K562 (cell line): ENCODE measurements at regions not wholly inside any gene's neighbourhood (a gene's known extent, or its start where the extent isn't known, plus 50 kb on each side); places are given as distances from the start of the nearest gene placed in this dataset.

ENCODE experiments used
- ATAC-seq: fragments of 200-7000 bp; cut with Tn5 transposase; 3 replicates; pipeline ENCODE4 v1.9.1; 2020; ENCODE audit warnings: moderate library complexity
- BruUV-seq: library from RNA; stranded (reverse); fragments of 400-500 nt; replicated peaks from 2 replicates; lab custom pipeline; 2021; lab: Mats Ljungman, UMichigan
- CTCF ChIA-PET: fragments of 300-600 bp; formaldehyde crosslinking; extraction: SDS; loops from one replicate; lab custom pipeline; 2021; ENCODE audit warnings: low intra/inter-chr PET ratio; lab: Yijun Ruan, JAX
- POLR2A ChIA-PET: fragments of 300-600, 350-650 bp; sonication (Branson Sonifier 250); formaldehyde crosslinking; extraction: SDS; loops from one replicate; lab custom pipeline; 2021; ENCODE audit warnings: antibody characterized with exemption, inconsistent platforms; lab: Yijun Ruan, JAX
- DNase-seq, 4 experiments: peaks; one replicate each; pipeline versions ENCODE4 v3.0.0 to v3.0.0-alpha.2; 2011 to 2018; ENCODE audit warnings: low spot score in 3 of 4, mixed read lengths in 3 of 4; ENCODE audit errors: extremely low read depth in 1 of 4
- FAIRE-seq: peaks from 2 replicates; lab custom pipeline; 2011; peaks lifted over from hg19 to GRCh38; lab: Jason Lieb, UNC
- H2AFZ ChIP-seq: 2 replicates; pipeline ENCODE4 v1.6.0; 2011; ENCODE audit warnings: low read depth, low read length, control low read depth, inconsistent platforms
- H3K27ac ChIP-seq: fragments of 200-600 bp; 3 replicates; pipeline ENCODE4 v1.8.0; 2011; ENCODE audit warnings: low read depth, mild to moderate bottlenecking, control low read depth, inconsistent platforms, low read length, moderate library complexity, mixed read lengths; ENCODE audit errors: extremely low read depth
- H3K27me3 ChIP-seq, 2 experiments: fragments of 300-600 bp in 1 of 2; 2 replicates in 1 of 2; 3 replicates in 1 of 2; pipeline versions ENCODE4 v1.6.0 to v1.8.0; 2011; ENCODE audit warnings: inconsistent platforms in 2 of 2, low read length in 2 of 2, mild to moderate bottlenecking in 1 of 2, mixed read lengths in 1 of 2, moderate library complexity in 1 of 2; ENCODE audit not compliant: control insufficient read depth in 2 of 2, insufficient read depth in 2 of 2
- H3K36me3 ChIP-seq: fragments of 300-600 bp; 3 replicates; pipeline ENCODE4 v1.8.0; 2011; ENCODE audit warnings: mild to moderate bottlenecking, low read length, inconsistent platforms; ENCODE audit not compliant: control insufficient read depth, insufficient read depth
- H3K4me1 ChIP-seq, 2 experiments: fragments of 200-600 bp in 1 of 2; replicated peaks in 1 of 2; 2 replicates in 1 of 2; 3 replicates in 1 of 2; pipeline versions ENCODE4 v1.5.1 to v1.8.0; 2011; ENCODE audit warnings: inconsistent platforms in 2 of 2, low read length in 2 of 2, mild to moderate bottlenecking in 1 of 2, mixed read lengths in 1 of 2, moderate library complexity in 1 of 2; ENCODE audit not compliant: control insufficient read depth in 2 of 2, insufficient read depth in 2 of 2
- H3K4me2 ChIP-seq: 2 replicates; pipeline ENCODE4 v1.6.1; 2011; ENCODE audit warnings: low read length, control low read depth, inconsistent platforms, mixed read lengths; ENCODE audit not compliant: insufficient read depth
- H3K4me3 ChIP-seq: fragments of 200-600 bp; sonication (generic), shearing (Covaris generic); 2 replicates; pipeline ENCODE4 v1.5.1; 2016; ENCODE audit warnings: control low read depth, inconsistent platforms
- H3K79me2 ChIP-seq: fragments of 200-600 bp; 3 replicates; pipeline ENCODE4 v1.8.0; 2011; ENCODE audit warnings: low read length, inconsistent platforms; ENCODE audit not compliant: control insufficient read depth, insufficient read depth
- H3K9ac ChIP-seq, 2 experiments: 2 replicates each; pipeline versions ENCODE4 v1.6.0 to v1.6.1; 2011; ENCODE audit warnings: low read depth in 2 of 2, low read length in 2 of 2, control low read depth in 1 of 2, inconsistent platforms in 1 of 2, mild to moderate bottlenecking in 1 of 2, mixed read lengths in 1 of 2; ENCODE audit not compliant: insufficient read depth in 1 of 2
- H3K9me1 ChIP-seq: one replicate; pipeline ENCODE4 v1.6.0; 2011; ENCODE audit warnings: inconsistent platforms, mild to moderate bottlenecking, low read length, moderate library complexity; ENCODE audit not compliant: control insufficient read depth, insufficient read depth
- H3K9me3 ChIP-seq: replicated peaks from 2 replicates; pipeline ENCODE4 v1.5.1; 2011; ENCODE audit warnings: low read depth, low read length, inconsistent platforms; ENCODE audit not compliant: control insufficient read depth, insufficient read depth
- H4K20me1 ChIP-seq: replicated peaks from 2 replicates; pipeline ENCODE4 v1.6.1; 2011; ENCODE audit warnings: low read length, inconsistent platforms, mixed read lengths; ENCODE audit not compliant: control insufficient read depth, insufficient read depth
- ARID3A ChIP-seq: IDR thresholded peaks from 2 replicates; pipeline ENCODE4 v1.6.1; 2012; ENCODE audit warnings: low read depth, low read length, improper control_type of control experiment, borderline replicate concordance
- ATF2 ChIP-seq: sonication (generic); formaldehyde crosslinking; IDR thresholded peaks from 2 replicates; pipeline ENCODE4 v1.8.1; 2022; ENCODE audit warnings: missing genetic modification reagents
- DACH1 ChIP-seq: fragments of 450-650 bp; IDR thresholded peaks from 2 replicates; pipeline ENCODE4 v1.6.1; 2018; ENCODE audit not compliant: partially characterized antibody
- GATA2 ChIP-seq: sonication (generic); formaldehyde crosslinking; IDR thresholded peaks from 2 replicates; pipeline ENCODE4 v1.4.0; 2020; ENCODE audit warnings: mild to moderate bottlenecking, missing genetic modification reagents
- HIVEP1 ChIP-seq: fragments of 250-450 bp; sonication (Bioruptor Pico); IDR thresholded peaks from 2 replicates; pipeline ENCODE4 v1.4.0; 2020; ENCODE audit warnings: mild to moderate bottlenecking
- MXI1 ChIP-seq: IDR thresholded peaks from 2 replicates; pipeline ENCODE4 v1.6.1; 2011; ENCODE audit warnings: low read depth, mild to moderate bottlenecking, improper control_type of control experiment, low read length
- NCOA6 ChIP-seq: fragments of 450-650 bp; IDR thresholded peaks from 2 replicates; pipeline ENCODE4 v1.6.1; 2017; ENCODE audit warnings: mild to moderate bottlenecking
- PREB ChIP-seq: sonication (generic); formaldehyde crosslinking; IDR thresholded peaks from 2 replicates; pipeline ENCODE4 v1.8.1; 2023; ENCODE audit warnings: mild to moderate bottlenecking, missing genetic modification reagents
- RBM15 ChIP-seq: fragments of 200-400 bp; formaldehyde crosslinking; IDR thresholded peaks from 2 replicates; pipeline ENCODE4 v1.6.1; 2018; ENCODE audit warnings: mild to moderate bottlenecking, low read length, moderate library complexity; ENCODE audit not compliant: insufficient read depth
- TAF7 ChIP-seq: fragments of 450-650 bp; IDR thresholded peaks from 2 replicates; pipeline ENCODE4 v1.6.1; 2016; ENCODE audit warnings: missing genetic modification characterization, missing compliant biosample characterization
- THRAP3 ChIP-seq: fragments of 450-650 bp; IDR thresholded peaks from 2 replicates; pipeline ENCODE4 v1.6.1; 2016; ENCODE audit warnings: mild to moderate bottlenecking, inconsistent platforms, borderline replicate concordance
- TOE1 ChIP-seq, 2 experiments: fragments of 450-650 bp in 1 of 2; sonication (generic) in 1 of 2; formaldehyde crosslinking in 1 of 2; IDR thresholded peaks; 2 replicates each; pipeline versions ENCODE4 v1.7.1 to v1.8.0; 2016 to 2022; ENCODE audit warnings: borderline replicate concordance in 2 of 2, mild to moderate bottlenecking in 2 of 2, antibody characterized with exemption in 1 of 2, inconsistent platforms in 1 of 2, low read depth in 1 of 2, missing genetic modification reagents in 1 of 2, moderate library complexity in 1 of 2
- ZBTB26 ChIP-seq: fragments of 450-650 bp; formaldehyde crosslinking; IDR thresholded peaks from 2 replicates; pipeline ENCODE4 v1.4.0; 2022; ENCODE audit warnings: missing genetic modification characterization
- ZNF146 ChIP-seq: IDR thresholded peaks from one replicate; pipeline ENCODE4 v1.6.1; 2018; ENCODE audit warnings: missing compliant biosample characterization; ENCODE audit not compliant: unreplicated experiment
- ZNF263 ChIP-seq: sonication (generic); formaldehyde crosslinking; IDR thresholded peaks from 2 replicates; pipeline ENCODE4 v1.8.0; 2022; ENCODE audit warnings: mild to moderate bottlenecking, missing genetic modification reagents, borderline replicate concordance
- WGBS: fragments of 100-300 bp; shearing (Covaris generic); methylation state at CpG from one replicate; pipeline ENCODE4 v1.1.6; 2016; ENCODE audit warnings: low coverage, mixed read lengths; ENCODE audit not compliant: insufficient coverage; ENCODE audit errors: missing lambda C conversion rate; 5-methylcytosine and 5-hydroxymethylcytosine counted together
- in situ Hi-C: fragments of 300-500 bp; cut with MboI; formaldehyde crosslinking; loops from 4 replicates; pipeline ENCODE4 v1.15.0; 2018; ENCODE audit warnings: inconsistent platforms, mixed read lengths
- intact Hi-C: fragments of 100-400 bp; cut with micrococcal nuclease; formaldehyde crosslinking; loops from 2 replicates; pipeline ENCODE4 v1.14.2; 2022

GRCh38 chr4:32472918-32473317, 1752.7 kb downstream of the PCDH7 start (continued):
- TF ChIP-seq ATF2 = no peak
- no peak for TF ChIP-seq HIVEP1 (CRISPR knock-in tag)
- no peak for TF ChIP-seq GATA2 (CRISPR knock-in tag)
- TF ChIP-seq RBM15 = no peak
- no peak for TF ChIP-seq DACH1
- no peak for TF ChIP-seq THRAP3
- no peak for TF ChIP-seq TAF7
- TF ChIP-seq TOE1 (IDR thresholded peaks at IDR 0.05; ENCODE audit: borderline replicate concordance) = no peak
- TF ChIP-seq TOE1 (CRISPR knock-in tag; IDR thresholded peaks at IDR 0.05; ENCODE audit: borderline replicate concordance, low read depth) = no peak
- no peak for TF ChIP-seq ZBTB26
- TF ChIP-seq, all 486 proteins: peak for 0

- ChIA-PET POLR2A (no interaction called here), CTCF (no interaction called here)
- H2AFZ ChIP-seq = no peak overlapping the region
- in situ Hi-C loops = no loop called here
- no peak overlapping the region for H3K4me3 ChIP-seq
- no peaks in the 10 kb centered on the region for H4K20me1 ChIP-seq
- ATAC-seq (no peak), DNase-seq (no peak), FAIRE-seq (no peak)
- H3K9me3 ChIP-seq = no peaks in the 10 kb centered on the region
- H3K9ac ChIP-seq = no peak overlapping the region
- no peak overlapping the region for H3K4me2 ChIP-seq
- under 1% methylated on average over 7 of the region's 7 CpGs for WGBS
- no TSS peak for BruUV-seq
- no peaks in the 10 kb centered on the region for H3K27me3 ChIP-seq
- no peaks in the 10 kb centered on the region for H3K9me1 ChIP-seq
- H3K79me2 ChIP-seq = no peaks in the 10 kb centered on the region
- no peaks in the 10 kb centered on the region for H3K36me3 ChIP-seq
- intact Hi-C loops = no loop called here
- H3K27ac ChIP-seq = no peak overlapping the region
- H3K4me1 ChIP-seq = no peaks in the 10 kb centered on the region
- TF ChIP-seq ZNF263 (CRISPR knock-in tag) (no peak), NCOA6 (no peak), ZNF146 (no peak), MXI1 (no peak), ARID3A (no peak), PREB (CRISPR knock-in tag) (no peak)
These were observed 1755.5 kb downstream of the PCDH7 start for GRCh38 chr4:32475710-32476109.
